Skeletal muscle satellite cell (primary cell): ENCODE measurements at regions not wholly inside any gene's neighbourhood (a gene's known extent, or its start where the extent isn't known, plus 50 kb on each side); places are given as distances from the start of the nearest gene placed in this dataset.

Experiments
- H3K27me3 ChIP-seq: 2 replicates; pipeline ENCODE4 v1.7.0; 2013; ENCODE audit warnings: low read length; ENCODE audit not compliant: control insufficient read depth, insufficient read depth
- H3K36me3 ChIP-seq: 2 replicates; pipeline ENCODE4 v1.7.0; 2013; ENCODE audit warnings: mild to moderate bottlenecking, control low read depth, low read length; ENCODE audit not compliant: insufficient read depth
- H3K4me1 ChIP-seq: 2 replicates; pipeline ENCODE4 v1.7.0; 2013; ENCODE audit warnings: low read length; ENCODE audit not compliant: control insufficient read depth, insufficient read depth
- H3K4me2 ChIP-seq: 2 replicates; pipeline ENCODE4 v1.7.0; 2013; ENCODE audit warnings: mild to moderate bottlenecking, low read length
- H3K4me3 ChIP-seq: 2 replicates; pipeline ENCODE4 v1.7.0; 2013; ENCODE audit warnings: low read length
- H3K9ac ChIP-seq: 2 replicates; pipeline ENCODE4 v1.7.0; 2013; ENCODE audit warnings: mild to moderate bottlenecking, low read depth, low read length, moderate library complexity
- H3K9me3 ChIP-seq: replicated peaks from 2 replicates; pipeline ENCODE4 v1.7.0; 2013; ENCODE audit warnings: mild to moderate bottlenecking, control low read depth, low read length

DNA sequence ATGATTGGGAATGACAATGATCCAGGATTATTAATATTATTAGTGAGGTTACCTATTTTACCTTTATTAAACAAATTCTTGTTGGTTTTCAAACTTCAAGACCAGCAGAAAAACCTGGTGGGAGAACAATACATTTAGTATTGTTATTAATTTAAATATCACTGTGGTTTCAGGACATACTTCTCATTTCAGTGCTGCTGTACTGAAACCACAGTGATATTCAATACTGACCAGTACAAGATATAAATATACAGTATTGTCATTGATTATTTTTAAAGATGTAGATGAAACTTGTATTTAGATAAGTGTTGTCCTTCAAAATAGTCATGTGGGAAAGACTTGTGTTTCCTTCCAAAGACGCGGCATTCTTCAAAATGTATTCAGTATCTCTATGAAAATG is 1047.3 kb upstream of the CELF4 start:
- no peak overlapping the region for H3K4me3 ChIP-seq
- H3K36me3 ChIP-seq = no peaks in the 10 kb centered on the region
- H3K4me1 ChIP-seq = no peaks in the 10 kb centered on the region
- no peak overlapping the region for H3K4me2 ChIP-seq
- no peaks in the 10 kb centered on the region for H3K9me3 ChIP-seq
- H3K27me3 ChIP-seq = no peaks in the 10 kb centered on the region
- H3K9ac ChIP-seq = no peak overlapping the region

DNA sequence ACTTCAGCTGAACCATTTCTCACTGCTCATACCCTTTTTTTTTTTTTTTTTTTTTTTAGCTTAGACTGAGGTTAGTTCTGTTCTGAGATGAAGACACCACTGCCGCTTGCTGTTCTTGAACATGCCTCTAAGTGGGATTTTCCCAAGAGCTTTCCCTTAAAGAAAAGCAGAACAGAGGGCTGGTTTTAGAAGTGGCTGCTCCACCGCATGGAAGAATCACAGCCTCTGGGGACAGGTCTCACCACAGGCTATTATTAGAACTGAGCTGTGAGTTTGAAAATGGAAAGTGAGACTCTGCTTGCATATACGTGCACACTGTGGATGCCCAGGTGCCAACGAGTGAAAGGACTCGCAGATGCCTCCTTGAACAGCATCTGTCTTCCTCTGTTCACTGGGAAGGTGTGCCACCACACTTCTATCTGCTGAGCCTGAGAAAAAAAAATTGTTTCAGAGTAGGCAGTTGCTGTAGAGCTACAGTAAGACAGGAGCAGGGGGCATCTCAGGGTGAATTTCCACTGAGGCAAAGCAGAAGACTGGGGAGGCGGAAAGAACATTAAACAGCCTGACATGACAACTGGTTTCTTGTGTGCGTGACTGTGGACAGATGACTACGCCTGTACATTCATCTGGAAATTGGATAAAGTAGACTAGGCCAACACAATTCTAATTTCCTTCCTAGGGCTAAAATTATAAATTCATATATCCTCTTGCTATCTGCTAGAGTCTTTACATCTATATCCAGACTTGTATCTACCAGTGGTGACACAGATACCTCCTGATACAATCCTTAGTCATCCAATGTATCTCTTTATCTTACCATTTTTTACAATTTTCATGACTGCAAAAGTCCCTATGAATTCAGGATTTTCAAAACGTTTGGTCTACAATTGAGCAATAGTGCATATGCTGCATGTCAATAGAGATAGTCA is 1045.7 kb upstream of the CELF4 start:
- no peaks in the 10 kb centered on the region for H3K36me3 ChIP-seq
- no peaks in the 10 kb centered on the region for H3K27me3 ChIP-seq
- no peak overlapping the region for H3K4me3 ChIP-seq
- H3K4me2 ChIP-seq = no peak overlapping the region
- no peaks in the 10 kb centered on the region for H3K9me3 ChIP-seq
- no peaks in the 10 kb centered on the region for H3K4me1 ChIP-seq
- H3K9ac ChIP-seq = no peak overlapping the region

DNA sequence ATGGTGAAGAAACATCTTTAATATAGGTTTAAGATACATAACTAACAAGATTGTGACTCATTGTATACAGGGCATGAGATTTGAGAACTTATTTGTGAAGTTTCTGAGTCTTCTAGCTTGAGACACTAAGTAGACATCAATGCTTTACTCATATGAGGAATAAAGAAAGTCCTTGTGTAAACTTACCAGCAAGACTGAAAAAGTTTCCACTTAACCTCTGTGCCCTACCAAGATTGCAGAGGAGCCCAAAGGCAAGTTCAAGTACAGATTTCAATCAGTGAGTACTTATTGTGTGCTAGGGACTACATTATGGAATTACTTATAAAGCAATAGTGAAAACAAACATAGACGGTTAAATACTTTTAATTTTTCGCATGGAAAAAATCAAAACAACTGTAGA is 1041.2 kb upstream of the CELF4 start:
- Histone ChIP-seq H3K9ac (no peak overlapping the region), H3K4me1 (no peaks in the 10 kb centered on the region), H3K36me3 (no peaks in the 10 kb centered on the region), H3K4me2 (no peak overlapping the region), H3K9me3 (peaks cover 2% of the 10 kb centered on the region), H3K27me3 (no peaks in the 10 kb centered on the region), H3K4me3 (no peak overlapping the region)

DNA sequence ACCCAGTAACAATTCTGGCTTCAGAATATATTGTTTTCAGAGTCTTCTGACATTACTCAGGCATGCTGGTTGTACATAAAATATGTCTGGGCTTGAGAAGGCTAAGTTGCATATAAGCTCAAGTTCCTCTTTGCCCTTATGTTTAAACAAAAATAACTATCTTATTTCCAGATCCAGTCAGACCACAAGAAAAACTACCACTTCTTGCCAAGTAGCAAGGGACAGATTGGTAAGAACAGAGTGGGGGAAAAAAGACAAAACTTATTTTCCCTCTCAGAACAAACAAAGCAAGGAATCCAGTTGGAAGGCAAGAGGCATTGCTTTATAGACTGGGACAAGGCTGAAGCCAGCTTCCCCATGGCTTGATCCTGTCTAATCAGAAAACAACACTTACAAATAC is 1036.7 kb upstream of the CELF4 start:
- H3K4me1 ChIP-seq = no peaks in the 10 kb centered on the region
- no peaks in the 10 kb centered on the region for H3K27me3 ChIP-seq
- H3K4me2 ChIP-seq = no peak overlapping the region
- no peaks in the 10 kb centered on the region for H3K36me3 ChIP-seq
- no peak overlapping the region for H3K4me3 ChIP-seq
- H3K9ac ChIP-seq = no peak overlapping the region
- peaks cover 2% of the 10 kb centered on the region for H3K9me3 ChIP-seq

DNA sequence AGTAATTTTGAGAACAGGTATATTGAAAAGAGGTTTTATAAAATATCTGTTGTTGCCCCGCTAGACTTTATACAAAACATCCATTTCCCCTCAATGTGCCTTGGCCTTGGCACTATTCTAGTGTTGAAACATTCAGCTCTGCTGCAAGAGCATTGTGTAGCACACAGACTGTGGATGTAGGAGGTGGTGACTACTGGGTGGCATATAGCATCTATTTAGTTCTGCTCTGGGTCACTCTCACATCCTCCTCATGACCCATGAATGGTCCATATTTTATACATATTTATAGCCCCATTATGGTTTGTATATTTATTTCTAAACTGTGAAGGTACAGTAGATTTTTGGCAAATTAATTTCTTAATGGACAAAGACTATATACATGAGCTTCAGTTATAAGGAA is 1022.0 kb upstream of the CELF4 start:
- Histone ChIP-seq H3K36me3 (no peaks in the 10 kb centered on the region), H3K4me3 (no peak overlapping the region), H3K27me3 (no peaks in the 10 kb centered on the region), H3K9ac (no peak overlapping the region), H3K4me1 (no peaks in the 10 kb centered on the region), H3K4me2 (no peak overlapping the region), H3K9me3 (no peaks in the 10 kb centered on the region)

DNA sequence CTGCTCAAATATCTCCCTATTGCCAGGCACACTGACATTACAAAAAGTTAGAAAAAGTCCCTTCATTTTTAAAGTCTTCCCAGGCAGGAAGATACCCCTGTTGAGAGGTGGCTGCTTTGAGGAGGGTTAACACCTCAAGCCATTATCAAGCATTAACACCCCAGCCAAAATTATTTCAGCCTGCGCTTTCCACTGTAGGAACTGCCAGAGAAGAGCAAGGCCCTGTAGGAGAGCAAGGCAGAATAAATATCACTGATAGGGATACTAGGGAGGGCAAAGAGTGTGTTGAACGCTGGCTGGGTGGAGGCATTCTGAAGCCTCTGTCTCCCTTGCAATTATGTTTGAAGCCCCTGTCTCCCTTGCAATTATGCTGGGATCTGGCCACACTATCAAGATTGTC is 1020.7 kb upstream of the CELF4 start:
- no peak overlapping the region for H3K4me3 ChIP-seq
- no peak overlapping the region for H3K9ac ChIP-seq
- no peaks in the 10 kb centered on the region for H3K9me3 ChIP-seq
- H3K36me3 ChIP-seq = no peaks in the 10 kb centered on the region
- no peaks in the 10 kb centered on the region for H3K27me3 ChIP-seq
- H3K4me2 ChIP-seq = no peak overlapping the region
- H3K4me1 ChIP-seq = no peaks in the 10 kb centered on the region

DNA sequence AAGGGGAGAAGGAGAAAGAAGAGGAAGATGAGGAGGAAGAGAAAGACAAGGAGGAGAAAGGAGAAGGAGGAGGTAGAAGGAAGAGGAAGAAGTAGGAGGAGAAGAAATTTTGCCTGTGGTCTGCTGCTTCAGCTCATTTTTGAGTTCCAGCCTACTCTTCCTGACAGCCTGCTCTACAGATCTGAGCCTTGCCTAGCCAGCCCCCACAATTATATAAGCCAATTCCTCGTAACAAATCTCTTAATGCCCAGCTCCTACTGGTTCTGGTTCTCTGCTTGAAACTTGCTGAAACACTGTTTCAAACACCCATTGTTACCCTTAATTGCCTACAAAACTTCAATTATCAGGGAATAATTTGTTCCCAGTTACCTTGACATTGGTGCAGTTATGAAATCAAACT is 1014.2 kb upstream of the CELF4 start:
- H3K4me3 ChIP-seq = no peak overlapping the region
- no peak overlapping the region for H3K4me2 ChIP-seq
- H3K9me3 ChIP-seq = no peaks in the 10 kb centered on the region

DNA sequence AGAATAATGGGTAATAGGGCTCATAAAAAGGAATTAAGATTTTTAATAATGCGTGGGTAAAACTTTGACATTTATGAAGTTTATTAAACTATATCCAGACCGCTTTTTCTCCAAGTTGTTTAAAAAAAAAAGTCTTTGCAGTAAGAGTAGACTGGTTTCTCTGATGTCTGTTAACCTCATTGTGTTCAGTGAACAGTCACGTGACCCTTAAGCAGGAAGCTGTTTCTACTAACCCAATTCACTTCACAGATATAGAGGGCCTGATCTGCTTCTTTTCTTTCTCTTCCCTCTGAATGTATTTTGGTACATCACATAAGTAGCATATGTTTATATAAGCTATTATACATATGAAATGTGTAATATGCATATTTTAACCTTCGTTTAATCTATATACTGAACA is 1011.3 kb upstream of the CELF4 start:
- no peaks in the 10 kb centered on the region for H3K9me3 ChIP-seq
- no peak overlapping the region for H3K4me2 ChIP-seq
- H3K4me3 ChIP-seq = no peak overlapping the region
- H3K9ac ChIP-seq = no peak overlapping the region
- no peaks in the 10 kb centered on the region for H3K27me3 ChIP-seq
- no peaks in the 10 kb centered on the region for H3K4me1 ChIP-seq
- H3K36me3 ChIP-seq = no peaks in the 10 kb centered on the region

More for the DNA sequence above, 1014.2 kb upstream of the CELF4 start:
- Histone ChIP-seq H3K27me3 (no peaks in the 10 kb centered on the region), H3K4me1 (no peaks in the 10 kb centered on the region), H3K9ac (no peak overlapping the region), H3K36me3 (no peaks in the 10 kb centered on the region)

DNA sequence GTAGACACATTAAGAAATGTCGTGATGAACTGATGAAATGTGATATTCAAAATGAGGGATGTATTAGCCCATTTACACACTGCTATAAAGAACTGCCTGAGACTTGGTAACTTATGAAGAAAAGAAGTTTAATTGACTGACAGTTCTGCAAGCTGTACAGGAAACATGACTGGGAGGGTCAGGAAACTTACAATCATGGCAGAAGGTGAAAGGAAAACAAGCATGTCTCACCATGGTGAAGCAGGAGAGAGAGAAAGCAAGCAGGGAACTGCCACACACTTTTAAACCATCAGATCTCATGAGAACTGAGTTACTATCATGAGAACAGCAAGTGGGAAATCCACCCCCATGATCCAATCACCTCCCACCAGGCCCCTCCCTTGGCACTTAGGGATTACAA is 1010.8 kb upstream of the CELF4 start:
- no peaks in the 10 kb centered on the region for H3K36me3 ChIP-seq
- no peaks in the 10 kb centered on the region for H3K27me3 ChIP-seq
- no peak overlapping the region for H3K4me3 ChIP-seq

DNA sequence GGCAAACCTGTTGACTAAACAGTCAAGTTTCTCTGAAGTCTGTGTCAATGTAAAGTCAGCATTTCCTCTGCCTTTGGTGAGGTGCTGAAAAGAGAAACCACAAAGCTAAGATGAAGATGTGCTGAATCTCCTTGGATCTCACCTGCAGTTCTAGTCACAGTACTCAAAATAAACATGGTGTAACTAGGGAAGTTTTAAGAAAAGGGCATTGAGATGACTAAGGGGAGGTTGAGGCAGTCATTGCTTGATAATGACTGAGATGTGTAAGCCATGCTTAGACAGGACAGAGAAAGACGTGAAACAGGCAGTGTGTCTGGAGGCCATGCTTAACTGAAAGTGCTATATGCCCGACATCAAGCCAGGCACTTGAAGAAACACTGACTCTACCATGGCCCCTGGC is 1010.0 kb upstream of the CELF4 start:
- Histone ChIP-seq H3K36me3 (no peaks in the 10 kb centered on the region), H3K9me3 (no peaks in the 10 kb centered on the region), H3K27me3 (no peaks in the 10 kb centered on the region), H3K4me2 (no peak overlapping the region), H3K4me3 (no peak overlapping the region), H3K4me1 (no peaks in the 10 kb centered on the region), H3K9ac (no peak overlapping the region)

More for the DNA sequence above, 1010.8 kb upstream of the CELF4 start:
- Histone ChIP-seq H3K9me3 (no peaks in the 10 kb centered on the region), H3K9ac (no peak overlapping the region), H3K4me1 (no peaks in the 10 kb centered on the region), H3K4me2 (no peak overlapping the region)

DNA sequence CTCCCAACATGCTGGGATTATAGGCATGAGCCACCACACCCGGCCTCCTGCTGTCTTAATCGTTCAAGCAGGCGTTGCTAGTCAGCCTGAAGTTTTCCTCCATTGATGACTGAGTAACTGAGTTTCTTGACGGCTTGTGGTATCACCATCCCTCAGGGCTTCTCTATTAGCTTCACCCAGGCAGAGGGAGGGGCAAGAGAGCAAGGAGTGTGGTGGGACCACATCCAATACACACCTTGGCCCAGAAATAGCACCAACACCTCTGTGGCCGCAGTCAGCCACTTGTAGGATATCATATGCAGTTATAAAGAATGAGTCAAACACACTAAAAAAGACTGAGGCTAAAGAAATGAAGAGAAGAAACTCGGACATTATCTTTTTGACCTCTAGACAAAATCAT is 1009.4 kb upstream of the CELF4 start:
- Histone ChIP-seq H3K4me3 (no peak overlapping the region), H3K4me1 (no peaks in the 10 kb centered on the region), H3K9ac (no peak overlapping the region), H3K4me2 (no peak overlapping the region), H3K9me3 (no peaks in the 10 kb centered on the region), H3K27me3 (no peaks in the 10 kb centered on the region), H3K36me3 (no peaks in the 10 kb centered on the region)

DNA sequence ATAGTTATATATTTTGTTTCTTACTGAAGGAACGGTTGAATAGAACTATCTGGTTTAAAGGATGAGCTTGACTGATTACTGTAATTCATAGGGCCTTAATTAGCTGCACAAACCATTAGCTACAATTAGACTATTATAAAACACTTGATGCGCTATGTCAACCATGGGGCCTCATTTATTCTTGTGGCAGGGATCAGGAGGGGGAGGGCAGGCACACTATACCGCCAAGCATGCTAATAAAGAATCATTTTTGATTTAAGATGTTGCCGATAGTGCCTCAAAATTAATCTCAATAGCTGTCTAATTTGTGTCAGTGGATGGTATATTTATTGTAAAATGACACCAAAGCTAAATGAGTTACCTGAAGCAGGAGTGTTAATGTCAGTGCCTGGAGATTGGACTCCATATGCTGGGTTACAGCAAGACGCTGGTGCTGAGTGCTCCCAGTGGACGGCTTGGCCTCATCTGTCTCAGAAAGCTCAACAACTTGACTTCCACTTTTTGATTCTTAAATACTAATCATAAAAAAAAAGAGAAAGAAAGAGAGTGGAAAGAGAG is 1007.0 kb upstream of the CELF4 start:
- Histone ChIP-seq H3K4me3 (no peak overlapping the region), H3K9me3 (no peaks in the 10 kb centered on the region), H3K4me1 (no peaks in the 10 kb centered on the region), H3K27me3 (no peaks in the 10 kb centered on the region), H3K9ac (no peak overlapping the region), H3K4me2 (no peak overlapping the region), H3K36me3 (no peaks in the 10 kb centered on the region)
